Progenitor cell of endocrine pancreas (in vitro differentiated cells): ENCODE measurements at regions not wholly inside any gene's neighbourhood (a gene's known extent, or its start where the extent isn't known, plus 50 kb on each side); places are given as distances from the start of the nearest gene placed in this dataset.

ENCODE experiments used
- DNase-seq: peaks from one replicate; pipeline ENCODE4 v3.0.0; 2021; ENCODE audit warnings: low spot score; ENCODE audit not compliant: unreplicated experiment
- H3K27ac Mint-ChIP-seq: 2 replicates; pipeline ENCODE4 v1.8.0; 2021; ENCODE audit warnings: mild to moderate bottlenecking, moderate library complexity, mixed read lengths
- H3K27me3 Mint-ChIP-seq: 2 replicates; pipeline ENCODE4 v1.8.0; 2021; ENCODE audit warnings: mixed read lengths
- H3K36me3 Mint-ChIP-seq: 2 replicates; pipeline ENCODE4 v1.8.0; 2022; ENCODE audit warnings: mixed read lengths; ENCODE audit not compliant: insufficient read depth
- H3K4me1 Mint-ChIP-seq: 2 replicates; pipeline ENCODE4 v1.8.0; 2021; ENCODE audit warnings: low read depth, mixed read lengths
- H3K4me3 Mint-ChIP-seq: 2 replicates; pipeline ENCODE4 v1.8.0; 2021; ENCODE audit warnings: low read depth, mild to moderate bottlenecking, moderate library complexity, mixed read lengths
- H3K9me3 Mint-ChIP-seq: 2 replicates; pipeline ENCODE4 v1.8.0; 2021; ENCODE audit warnings: low read depth, mixed read lengths
- TF ChIP-seq, protein P1 (sequence below): fragments of 200-600 bp; sonication (generic); IDR thresholded peaks from one replicate; pipeline ENCODE4 v1.5.0; 2021; ENCODE audit warnings: antibody characterized with exemption, mild to moderate bottlenecking; ENCODE audit not compliant: unreplicated experiment

DNA sequence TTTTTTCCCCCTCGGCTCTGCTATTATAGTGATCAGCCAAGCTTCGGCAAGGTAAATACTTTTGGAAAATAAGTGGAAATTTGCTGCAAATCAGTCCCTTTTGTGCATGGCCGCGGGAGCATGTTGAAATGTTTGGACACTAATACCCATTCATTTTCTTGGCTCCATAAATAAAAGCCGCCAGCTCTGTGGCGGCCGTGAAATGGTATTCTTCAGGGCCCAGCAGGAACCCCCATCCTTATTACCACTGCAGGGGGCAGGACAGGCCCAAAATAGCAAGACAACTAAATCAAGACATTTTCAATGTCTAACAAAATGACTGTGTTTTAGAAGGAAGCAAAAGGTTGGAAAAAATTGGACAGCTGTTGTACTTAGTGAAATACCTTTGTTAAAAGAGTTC is 362.3 kb downstream of the NR2F2 start:
- no peaks in the 10 kb centered on the region for H3K36me3 Mint-ChIP-seq
- no peak overlapping the region for H3K4me3 Mint-ChIP-seq
- no peak for DNase-seq
- H3K9me3 Mint-ChIP-seq, result no peaks in the 10 kb centered on the region
- H3K27me3 Mint-ChIP-seq, result peaks cover 7% of the 10 kb centered on the region
- H3K4me1 Mint-ChIP-seq, result peaks cover 15% of the 10 kb centered on the region
- TF ChIP-seq, protein P1, sequence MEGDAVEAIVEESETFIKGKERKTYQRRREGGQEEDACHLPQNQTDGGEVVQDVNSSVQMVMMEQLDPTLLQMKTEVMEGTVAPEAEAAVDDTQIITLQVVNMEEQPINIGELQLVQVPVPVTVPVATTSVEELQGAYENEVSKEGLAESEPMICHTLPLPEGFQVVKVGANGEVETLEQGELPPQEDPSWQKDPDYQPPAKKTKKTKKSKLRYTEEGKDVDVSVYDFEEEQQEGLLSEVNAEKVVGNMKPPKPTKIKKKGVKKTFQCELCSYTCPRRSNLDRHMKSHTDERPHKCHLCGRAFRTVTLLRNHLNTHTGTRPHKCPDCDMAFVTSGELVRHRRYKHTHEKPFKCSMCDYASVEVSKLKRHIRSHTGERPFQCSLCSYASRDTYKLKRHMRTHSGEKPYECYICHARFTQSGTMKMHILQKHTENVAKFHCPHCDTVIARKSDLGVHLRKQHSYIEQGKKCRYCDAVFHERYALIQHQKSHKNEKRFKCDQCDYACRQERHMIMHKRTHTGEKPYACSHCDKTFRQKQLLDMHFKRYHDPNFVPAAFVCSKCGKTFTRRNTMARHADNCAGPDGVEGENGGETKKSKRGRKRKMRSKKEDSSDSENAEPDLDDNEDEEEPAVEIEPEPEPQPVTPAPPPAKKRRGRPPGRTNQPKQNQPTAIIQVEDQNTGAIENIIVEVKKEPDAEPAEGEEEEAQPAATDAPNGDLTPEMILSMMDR, result no peak
- H3K27ac Mint-ChIP-seq, result no peak overlapping the region

DNA sequence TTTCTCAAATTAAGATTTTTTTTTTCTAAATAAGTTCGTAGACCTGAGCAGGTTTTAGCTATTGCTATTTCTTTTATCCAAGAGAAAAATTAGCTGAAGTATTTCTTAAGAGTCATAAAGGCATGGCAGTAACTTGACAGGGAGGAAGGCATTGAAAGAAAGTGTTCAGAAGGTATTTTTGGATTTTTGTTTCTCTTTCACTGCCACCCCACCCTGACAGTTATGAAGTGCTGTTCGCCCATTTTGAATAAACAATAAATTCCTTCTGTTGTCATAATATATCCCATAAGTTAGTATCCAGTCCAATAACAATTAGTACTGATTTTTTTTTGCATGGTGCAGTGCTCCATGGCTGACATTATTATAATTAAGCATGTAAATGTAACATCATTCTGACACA is 363.0 kb downstream of the NR2F2 start:
- no peaks in the 10 kb centered on the region for H3K36me3 Mint-ChIP-seq
- no peak overlapping the region for H3K4me3 Mint-ChIP-seq
- H3K9me3 Mint-ChIP-seq, result no peaks in the 10 kb centered on the region
- TF ChIP-seq, protein P1, result no peak
- H3K27ac Mint-ChIP-seq, result no peak overlapping the region
- peaks cover 7% of the 10 kb centered on the region for H3K27me3 Mint-ChIP-seq
- DNase-seq, result no peak
- peaks cover 11% of the 10 kb centered on the region for H3K4me1 Mint-ChIP-seq

DNA sequence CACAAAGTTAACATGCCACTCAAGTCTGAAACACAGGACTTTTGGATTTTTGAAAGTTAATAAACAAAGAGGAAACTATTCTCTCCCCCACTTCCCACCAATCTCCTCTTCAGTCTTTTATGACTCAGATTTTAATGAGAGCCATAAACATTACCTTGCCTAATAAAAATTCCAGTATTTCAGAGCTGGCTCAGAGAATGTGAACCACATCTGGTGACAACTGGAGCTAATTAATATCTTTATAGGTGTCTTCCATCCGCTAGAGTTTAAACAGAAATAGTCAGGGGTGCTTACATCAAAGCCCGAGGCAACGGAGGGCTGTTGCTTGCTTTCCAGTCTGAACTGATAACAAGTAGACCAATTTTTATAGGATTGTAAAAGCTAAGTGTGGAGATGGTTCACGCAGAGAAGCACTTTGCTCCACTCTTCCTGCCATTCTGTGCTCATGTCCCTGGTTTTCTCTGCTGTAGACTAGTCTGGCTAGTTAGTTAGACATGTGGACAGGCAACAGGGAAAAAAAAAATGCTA is 363.6 kb downstream of the NR2F2 start:
- H3K9me3 Mint-ChIP-seq, result no peaks in the 10 kb centered on the region
- H3K4me3 Mint-ChIP-seq, result no peak overlapping the region
- peaks cover 7% of the 10 kb centered on the region for H3K27me3 Mint-ChIP-seq
- H3K36me3 Mint-ChIP-seq, result no peaks in the 10 kb centered on the region
- H3K4me1 Mint-ChIP-seq, result peaks cover 11% of the 10 kb centered on the region
- no peak for DNase-seq
- H3K27ac Mint-ChIP-seq, result no peak overlapping the region
- TF ChIP-seq, protein P1, result no peak

DNA sequence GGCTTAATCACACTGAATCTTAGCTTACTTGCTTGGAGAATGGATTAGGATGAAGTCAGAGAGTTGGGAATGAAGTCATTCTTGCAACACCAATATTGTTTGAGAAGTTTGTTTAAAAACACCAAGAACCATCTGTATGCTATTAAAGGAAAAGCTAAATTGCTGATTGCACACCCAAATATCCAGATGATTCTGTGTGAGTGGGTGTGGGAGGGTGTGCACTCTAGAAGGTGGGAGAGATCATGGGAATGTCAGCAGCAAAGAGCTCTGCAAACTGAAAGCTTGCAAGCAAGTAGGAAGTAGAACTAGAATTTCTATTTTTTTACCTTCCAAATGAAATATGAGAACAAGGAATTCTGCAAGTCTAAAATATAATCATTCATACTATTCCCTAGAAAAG is 364.9 kb downstream of the NR2F2 start:
- H3K4me3 Mint-ChIP-seq, result no peak overlapping the region
- DNase-seq, result no peak

DNA sequence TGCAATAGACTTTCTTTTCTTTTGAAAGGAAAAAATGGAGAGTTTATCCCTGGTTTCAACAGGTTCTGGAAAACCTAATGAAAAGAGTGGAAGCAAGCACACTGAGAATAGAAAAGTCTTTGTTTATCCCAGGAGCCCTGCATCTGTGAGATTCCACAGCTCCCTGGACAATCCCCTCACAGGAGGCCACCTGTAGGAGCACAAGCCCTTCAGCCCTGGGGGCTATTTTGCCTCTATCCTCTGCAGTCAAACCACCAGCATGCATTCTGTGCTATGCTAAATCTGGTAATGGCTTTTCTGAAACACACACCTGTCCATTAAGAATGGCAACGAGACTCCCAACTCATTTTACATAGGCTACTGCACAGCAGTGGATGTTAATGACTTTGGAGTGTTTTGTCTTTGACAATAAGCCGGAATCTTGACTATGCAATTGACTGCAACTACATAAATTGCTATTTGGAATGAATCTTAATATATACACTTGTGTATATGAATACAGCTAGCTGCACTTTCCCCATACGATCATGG is 369.4 kb downstream of the NR2F2 start:
- Mint-ChIP-seq H3K36me3 (no peaks in the 10 kb centered on the region), H3K27me3 (peaks cover 16% of the 10 kb centered on the region), H3K4me1 (peaks cover 26% of the 10 kb centered on the region), H3K9me3 (no peaks in the 10 kb centered on the region), H3K27ac (no peak overlapping the region), H3K4me3 (no peak overlapping the region)
- no peak for DNase-seq
- TF ChIP-seq, protein P1, result no peak

More for the DNA sequence above, 364.9 kb downstream of the NR2F2 start:
- TF ChIP-seq, protein P1, result no peak
- Mint-ChIP-seq H3K27ac (no peak overlapping the region), H3K4me1 (peaks cover 15% of the 10 kb centered on the region), H3K36me3 (no peaks in the 10 kb centered on the region), H3K27me3 (peaks cover 11% of the 10 kb centered on the region), H3K9me3 (no peaks in the 10 kb centered on the region)
